Panc1 (cell line): ENCODE measurements at regions not wholly inside any gene's neighbourhood (a gene's known extent, or its start where the extent isn't known, plus 50 kb on each side); places are given as distances from the start of the nearest gene placed in this dataset.
A peak's percentile ranks its signal among the peaks of the same experiment; 100 is the strongest.

ENCODE experiments used
- ATAC-seq: fragments of 200-7000 bp; cut with Tn5 transposase; 2 replicates; pipeline ENCODE4 v1.9.1; 2020; ENCODE audit warnings: mild to moderate bottlenecking, moderate library complexity
- BruUV-seq: library from RNA; stranded (reverse); fragments of 400-500 nt; replicated peaks from 2 replicates; lab custom pipeline; 2021; lab: Mats Ljungman, UMichigan
- CTCF ChIA-PET: fragments of 300-600 bp; sonication (Branson Sonifier 250); formaldehyde crosslinking; loops from one replicate; lab custom pipeline; 2022; ENCODE audit warnings: antibody characterized with exemption; lab: Charles Lee
- POLR2A ChIA-PET: fragments of 300-600 bp; sonication (Branson Sonifier 250); formaldehyde crosslinking; loops from one replicate; lab custom pipeline; 2022; ENCODE audit warnings: antibody characterized with exemption; lab: Charles Lee
- DNase-seq: peaks from one replicate; pipeline ENCODE4 v3.0.0-alpha.2; 2010; ENCODE audit warnings: low read depth, low spot score
- H3K27ac ChIP-seq: 2 replicates; pipeline ENCODE4 v1.5.1; 2011; ENCODE audit warnings: mild to moderate bottlenecking, low read length, inconsistent platforms
- H3K27me3 ChIP-seq: fragments of 200-500 bp; sonication (Bioruptor generic); 2 replicates; pipeline ENCODE4 v1.6.0; 2014; ENCODE audit warnings: low read length, inconsistent platforms; ENCODE audit not compliant: control insufficient read depth, insufficient read depth
- H3K36me3 ChIP-seq: fragments of 200-500 bp; sonication (Bioruptor generic); 2 replicates; pipeline ENCODE4 v1.5.1; 2014; ENCODE audit warnings: inconsistent platforms, mild to moderate bottlenecking, low read length, moderate library complexity; ENCODE audit not compliant: control insufficient read depth, insufficient read depth
- H3K4me1 ChIP-seq: 2 replicates; pipeline ENCODE4 v1.5.1; 2011; ENCODE audit warnings: inconsistent platforms, mild to moderate bottlenecking, low read length, moderate library complexity; ENCODE audit not compliant: control insufficient read depth, insufficient read depth
- H3K4me3 ChIP-seq, 2 experiments: 2 replicates each; pipeline ENCODE4 v1.5.1; 2011 to 2012; ENCODE audit warnings: low read depth in 2 of 2, low read length in 2 of 2, mild to moderate bottlenecking in 2 of 2, inconsistent platforms in 1 of 2, moderate library complexity in 1 of 2
- H3K9me3 ChIP-seq: fragments of 200-500 bp; sonication (Bioruptor generic); 2 replicates; pipeline ENCODE4 v1.5.1; 2014; ENCODE audit warnings: low read depth, mild to moderate bottlenecking, inconsistent platforms, low read length, moderate library complexity; ENCODE audit not compliant: control insufficient read depth, insufficient read depth
- CTCF ChIP-seq: fragments of 450-650 bp; IDR thresholded peaks from 2 replicates; pipeline ENCODE4 v1.5.1; 2017; ENCODE audit warnings: mild to moderate bottlenecking
- POLR2AphosphoS5 ChIP-seq: IDR thresholded peaks from 2 replicates; pipeline ENCODE4 v1.6.1; 2012; ENCODE audit warnings: mild to moderate bottlenecking, low read depth, low read length, moderate library complexity
- REST ChIP-seq, 2 experiments: IDR thresholded peaks; 2 replicates each; pipeline ENCODE4 v1.6.1; 2011 to 2012; ENCODE audit warnings: low read depth in 2 of 2, control low read depth in 1 of 2, low read length in 1 of 2, mild to moderate bottlenecking in 1 of 2, moderate library complexity in 1 of 2; ENCODE audit not compliant: insufficient read depth in 1 of 2
- SIN3A ChIP-seq: IDR thresholded peaks from 2 replicates; pipeline ENCODE4 v1.6.1; 2012; ENCODE audit warnings: low read depth, mild to moderate bottlenecking, low read length, moderate library complexity, borderline replicate concordance; ENCODE audit not compliant: insufficient read depth
- TCF7L2 ChIP-seq: IDR thresholded peaks from 2 replicates; pipeline ENCODE4 v1.6.1; 2011; ENCODE audit warnings: mild to moderate bottlenecking, low read depth, low read length, inconsistent platforms
- in situ Hi-C: cut with HindIII; loops from 2 replicates; pipeline ENCODE4 v1.10.0; 2016; ENCODE audit warnings: low sequenced_read_pairs, low pct_unique_long_range_greater_than_20kb
- intact Hi-C: fragments of 100-400 bp; cut with micrococcal nuclease; formaldehyde crosslinking; loops from one replicate; pipeline ENCODE4 v1.10.0; 2022; ENCODE audit not compliant: unreplicated experiment

GRCh38 chr1:222126052-222126451 is 384.2 kb upstream of the DUSP10 start:
- no peak overlapping the region for H3K27ac ChIP-seq
- H3K4me3 ChIP-seq: no peak overlapping the region
- H3K27me3 ChIP-seq: no peaks in the 10 kb centered on the region
- DNase-seq (no peak), ATAC-seq (no peak)
- no peaks in the 10 kb centered on the region for H3K4me1 ChIP-seq
- TF ChIP-seq TCF7L2 (no peak), SIN3A (no peak), POLR2AphosphoS5 (no peak)
- in situ Hi-C loops (no loop called here), intact Hi-C loops (no loop called here)
- ChIA-PET CTCF (no interaction called here), POLR2A (no interaction called here)
- no TSS peak for BruUV-seq
- no peaks in the 10 kb centered on the region for H3K36me3 ChIP-seq
- H3K9me3 ChIP-seq: no peaks in the 10 kb centered on the region

- Histone ChIP-seq H3K36me3 (no peaks in the 10 kb centered on the region), H3K9me3 (no peaks in the 10 kb centered on the region), H3K4me1 (no peaks in the 10 kb centered on the region), H3K27me3 (no peaks in the 10 kb centered on the region), H3K27ac (no peak overlapping the region), H3K4me3 (no peak overlapping the region)
- in situ Hi-C loops: no loop called here
- no TSS peak for BruUV-seq
- ATAC-seq (no peak), DNase-seq (no peak)
- intact Hi-C loops: no loop called here
- no peak for TF ChIP-seq REST (IDR thresholded peaks at IDR 0.05; ENCODE audit: insufficient read depth in 1 of 2, low read depth in 2 of 2, low read length in 1 of 2)
- TF ChIP-seq POLR2AphosphoS5: no peak
- no peak for TF ChIP-seq TCF7L2
- no peak for TF ChIP-seq SIN3A
- peak; percentile 23 for TF ChIP-seq CTCF
- ChIA-PET POLR2A (no interaction called here), CTCF (no interaction called here)
Observed at GRCh38 chr1:222124602-222125001, 382.7 kb upstream of the DUSP10 start.

- H3K4me3 ChIP-seq: no peak overlapping the region
- no peak for ATAC-seq
- ChIA-PET POLR2A (no interaction called here), CTCF (no interaction called here)
- no peaks in the 10 kb centered on the region for H3K27me3 ChIP-seq
- H3K4me1 ChIP-seq: no peaks in the 10 kb centered on the region
- intact Hi-C loops (no loop called here), in situ Hi-C loops (no loop called here)
- no peak for DNase-seq
- no peak overlapping the region for H3K27ac ChIP-seq
- H3K9me3 ChIP-seq: no peaks in the 10 kb centered on the region
- no TSS peak for BruUV-seq
- H3K36me3 ChIP-seq: no peaks in the 10 kb centered on the region
- TF ChIP-seq TCF7L2 (no peak), SIN3A (no peak), REST (IDR thresholded peaks at IDR 0.05; ENCODE audit: insufficient read depth in 1 of 2, low read depth in 2 of 2, low read length in 1 of 2) (no peak), POLR2AphosphoS5 (no peak), CTCF (no peak)
Observed at GRCh38 chr1:222123111-222123510, 381.2 kb upstream of the DUSP10 start.
